ENCODE measurements at regions not wholly inside any gene's neighbourhood (a gene's known extent, or its start where the extent isn't known, plus 50 kb on each side); places are given as distances from the start of the nearest gene placed in this dataset.

- in situ Hi-C loops (cut with MboI; ENCODE audit: low sequenced_read_pairs, unreplicated experiment): no loop called here
- TF ChIP-seq CTCF (IDR thresholded peaks at IDR 0.05; ENCODE audit: borderline replicate concordance, control extremely low read depth, extremely low read depth, insufficient read depth, missing control alignments): no peak
- no peak for DNase-seq (ENCODE audit: low spot score)
Observed at GRCh38 chr7:155972247-155972646, 160.0 kb upstream of the SHH start.

DNA sequence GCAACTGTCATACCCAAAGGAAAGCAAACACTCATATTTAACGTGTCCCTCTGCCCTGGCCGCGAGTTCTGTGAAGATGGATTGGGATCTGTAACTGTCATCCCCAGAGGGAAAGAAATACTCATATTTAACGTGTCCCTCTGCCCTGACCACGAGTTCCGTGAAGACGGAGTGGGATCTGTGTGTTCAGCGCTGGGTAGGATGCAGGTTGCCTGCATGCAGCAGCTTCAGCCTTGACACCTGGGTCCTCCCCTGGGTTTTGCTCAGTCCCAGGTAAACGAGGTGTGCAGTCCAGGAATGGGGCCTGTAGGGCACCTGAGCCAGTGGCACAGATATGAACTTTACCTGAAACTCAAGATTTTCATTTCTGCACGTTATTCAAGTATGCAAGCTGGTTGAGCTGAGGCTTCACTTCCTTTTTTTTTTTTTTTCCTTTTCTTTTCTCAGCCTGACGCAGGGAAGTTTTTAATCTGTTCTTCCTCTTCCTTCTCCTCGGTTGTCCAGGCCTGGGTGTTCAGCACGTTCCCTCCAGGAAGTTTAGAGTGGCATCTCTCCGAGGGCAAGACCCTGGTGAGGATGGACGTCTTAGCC is 159.0 kb upstream of the SHH start:
- in situ Hi-C loops (cut with MboI; ENCODE audit: low sequenced_read_pairs, unreplicated experiment): no loop called here
- no peak for DNase-seq (ENCODE audit: low spot score)
- TF ChIP-seq CTCF (IDR thresholded peaks at IDR 0.05; ENCODE audit: borderline replicate concordance, control extremely low read depth, extremely low read depth, insufficient read depth, missing control alignments): no peak

DNA sequence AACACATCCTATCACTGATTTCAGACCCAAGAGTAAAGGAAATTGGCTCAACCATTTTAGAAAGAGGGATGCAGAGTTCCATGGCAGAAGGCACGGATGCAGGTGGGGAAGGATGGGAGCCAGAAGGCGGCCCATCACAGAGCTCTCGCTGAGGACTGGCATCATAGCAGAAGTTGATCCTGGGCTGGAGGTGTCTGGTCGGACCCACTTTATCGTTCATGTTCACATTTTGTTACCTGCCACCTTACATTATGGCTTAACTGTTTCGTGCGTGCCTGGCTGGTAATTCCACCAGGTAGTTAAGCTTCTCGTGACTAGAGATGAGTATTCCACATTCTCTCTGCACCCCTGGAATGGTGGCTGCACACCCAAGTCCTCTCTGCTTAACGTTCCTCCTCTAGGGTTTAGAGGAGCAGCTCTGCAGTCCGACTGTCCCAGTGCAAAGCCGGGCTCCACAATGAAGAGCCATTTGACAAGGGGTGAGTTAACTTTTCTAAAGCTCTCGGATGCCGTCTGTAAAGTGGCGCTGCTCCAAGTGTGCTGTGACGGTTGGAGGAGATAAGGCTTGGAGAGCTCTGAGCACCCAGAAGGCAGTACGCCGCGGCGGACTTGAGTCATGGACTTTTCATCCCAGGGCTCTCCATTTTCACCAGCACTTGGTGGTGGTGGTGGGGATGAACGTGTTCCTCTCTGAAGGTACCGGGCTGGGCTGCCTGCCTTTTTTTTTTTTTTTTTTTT is 157.1 kb upstream of the SHH start:
- in situ Hi-C loops (cut with MboI; ENCODE audit: low sequenced_read_pairs, unreplicated experiment): no loop called here
- TF ChIP-seq CTCF (IDR thresholded peaks at IDR 0.05; ENCODE audit: borderline replicate concordance, control extremely low read depth, extremely low read depth, insufficient read depth, missing control alignments): no peak
- no peak for DNase-seq (ENCODE audit: low spot score)

DNA sequence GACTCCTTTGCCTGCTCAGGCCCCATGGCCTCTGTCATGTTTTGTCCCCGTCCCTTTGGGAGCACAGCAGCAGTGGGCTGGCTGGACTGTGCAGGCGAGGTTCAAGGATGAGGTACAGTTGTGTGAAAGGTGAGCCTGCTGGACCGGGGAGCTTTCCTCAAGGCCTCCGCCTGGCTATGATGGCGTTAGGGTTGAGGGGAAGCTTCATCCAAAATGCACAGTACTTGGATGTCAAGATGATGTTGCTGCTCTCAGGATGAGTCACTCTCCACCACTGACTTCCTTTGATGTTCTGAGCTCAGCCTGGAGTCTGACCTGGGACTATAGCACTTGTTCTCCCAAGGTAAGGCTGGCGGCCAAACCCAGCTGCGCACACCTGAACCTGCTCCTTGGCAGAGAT is 152.7 kb upstream of the SHH start:
- in situ Hi-C loops (cut with MboI; ENCODE audit: low sequenced_read_pairs, unreplicated experiment): no loop called here
- no peak for TF ChIP-seq CTCF (IDR thresholded peaks at IDR 0.05; ENCODE audit: borderline replicate concordance, control extremely low read depth, extremely low read depth, insufficient read depth, missing control alignments)
- no peak for DNase-seq (ENCODE audit: low spot score)

DNA sequence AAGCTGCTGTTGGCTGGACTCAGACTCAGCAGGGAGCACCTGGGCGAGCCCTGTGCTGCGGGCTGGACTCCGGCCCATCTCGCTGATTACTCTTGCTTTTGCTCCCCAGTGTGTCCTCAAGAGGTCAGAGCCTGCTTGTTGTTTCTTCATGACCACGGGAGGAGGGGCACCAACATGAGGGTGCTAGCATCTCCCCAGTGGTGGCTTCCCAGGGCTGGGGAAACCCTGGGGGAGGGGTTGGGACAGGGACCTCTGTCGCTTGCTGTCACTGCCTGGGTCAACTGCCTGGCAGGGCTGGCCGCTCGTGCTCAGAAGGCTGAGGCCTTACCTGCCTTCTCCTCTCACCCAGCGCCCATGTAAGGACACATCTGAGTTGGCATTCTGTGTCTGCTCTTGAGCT is 152.3 kb upstream of the SHH start:
- TF ChIP-seq CTCF (IDR thresholded peaks at IDR 0.05; ENCODE audit: borderline replicate concordance, control extremely low read depth, extremely low read depth, insufficient read depth, missing control alignments): no peak
- in situ Hi-C loops (cut with MboI; ENCODE audit: low sequenced_read_pairs, unreplicated experiment): no loop called here

GRCh38 chr7:155963771-155964195 is 151.5 kb upstream of the SHH start:
- no peak for DNase-seq (ENCODE audit: low spot score)
- in situ Hi-C loops (cut with MboI; ENCODE audit: low sequenced_read_pairs, unreplicated experiment): no loop called here
- TF ChIP-seq CTCF (IDR thresholded peaks at IDR 0.05; ENCODE audit: borderline replicate concordance, control extremely low read depth, extremely low read depth, insufficient read depth, missing control alignments): no peak

More for the DNA sequence above, 152.3 kb upstream of the SHH start:
- no peak for DNase-seq (ENCODE audit: low spot score)
